Smooth muscle cell (in vitro differentiated cells): ENCODE measurements at regions not wholly inside any gene's neighbourhood (a gene's known extent, or its start where the extent isn't known, plus 50 kb on each side); places are given as distances from the start of the nearest gene placed in this dataset.
A peak's percentile ranks its signal among the peaks of the same experiment; 100 is the strongest.

Source experiments
- DNase-seq: peaks from one replicate; lab custom pipeline; 2025; ENCODE audit not compliant: unreplicated experiment; lab: John Stamatoyannopoulos, UW
- H2AFZ ChIP-seq: fragments of 200-600 bp; sonication (generic); 2 replicates; pipeline ENCODE4 v1.6.0; 2016; ENCODE audit warnings: antibody characterized with exemption, low read depth, mild to moderate bottlenecking
- H3F3A ChIP-seq: fragments of 200-600 bp; sonication (generic); 2 replicates; pipeline ENCODE4 v1.6.0; 2017; ENCODE audit warnings: antibody characterized with exemption, low read depth
- H3K27ac ChIP-seq: fragments of 200-600 bp; sonication (generic); 2 replicates; pipeline ENCODE4 v1.5.1; 2016; ENCODE audit warnings: low read depth, mild to moderate bottlenecking
- H3K27me3 ChIP-seq: fragments of 200-600 bp; sonication (generic); 2 replicates; pipeline ENCODE4 v1.6.1; 2016; ENCODE audit warnings: low read depth, mild to moderate bottlenecking
- H3K36me3 ChIP-seq: fragments of 200-600 bp; sonication (generic); 2 replicates; pipeline ENCODE4 v1.5.1; 2016; ENCODE audit warnings: low read depth
- H3K4me1 ChIP-seq: fragments of 200-600 bp; sonication (generic); 2 replicates; pipeline ENCODE4 v1.5.1; 2016; ENCODE audit warnings: low read depth
- H3K4me2 ChIP-seq: fragments of 200-600 bp; sonication (generic); 2 replicates; pipeline ENCODE4 v1.6.0; 2016; ENCODE audit warnings: mild to moderate bottlenecking
- H3K4me3 ChIP-seq: fragments of 200-600 bp; sonication (generic); 2 replicates; pipeline ENCODE4 v1.5.1; 2016; ENCODE audit warnings: mild to moderate bottlenecking
- H3K79me2 ChIP-seq: fragments of 200-600 bp; sonication (generic); 2 replicates; pipeline ENCODE4 v1.6.0; 2016; ENCODE audit warnings: low read depth, mild to moderate bottlenecking
- H3K9ac ChIP-seq: fragments of 200-600 bp; sonication (generic); 2 replicates; pipeline ENCODE4 v1.6.0; 2016; ENCODE audit warnings: low read depth
- H3K9me3 ChIP-seq: fragments of 200-600 bp; sonication (generic); replicated peaks from 2 replicates; pipeline ENCODE4 v1.5.1; 2016; ENCODE audit warnings: low read depth
- H4K20me1 ChIP-seq: fragments of 200-600 bp; sonication (generic); 2 replicates; pipeline ENCODE4 v1.6.0; 2016; ENCODE audit warnings: low read depth
- CTCF ChIP-seq: fragments of 200-600 bp; sonication (generic); IDR thresholded peaks from 2 replicates; pipeline ENCODE4 v1.5.1; 2017; ENCODE audit warnings: borderline replicate concordance, mild to moderate bottlenecking, antibody characterized with exemption; ENCODE audit not compliant: insufficient read depth, poor library complexity, severe bottlenecking
- WGBS: methylation state at CpG from one replicate; pipeline ENCODE4 v1.1.7; 2016; ENCODE audit warnings: low lambda C conversion rate; 5-methylcytosine and 5-hydroxymethylcytosine counted together

GRCh38 chr6:137414599-137414998 is 79.6 kb downstream of the OLIG3 start:
- H3K9ac ChIP-seq, result peak overlapping the region; percentile 40
- no peaks in the 10 kb centered on the region for H3K9me3 ChIP-seq
- no peaks in the 10 kb centered on the region for H4K20me1 ChIP-seq
- 68% methylated on average over 7 of the region's 7 CpGs for WGBS
- H3F3A ChIP-seq, result no peaks in the 10 kb centered on the region
- peaks cover 13% of the 10 kb centered on the region for H3K4me1 ChIP-seq
- no peak for TF ChIP-seq CTCF
- H2AFZ ChIP-seq, result peak overlapping the region; percentile 67
- DNase-seq, result no peak
- no peaks in the 10 kb centered on the region for H3K36me3 ChIP-seq
- no peak overlapping the region for H3K27ac ChIP-seq
- H3K4me3 ChIP-seq, result peak overlapping the region; percentile 51
- H3K4me2 ChIP-seq, result peak overlapping the region; percentile 81
- no peaks in the 10 kb centered on the region for H3K79me2 ChIP-seq
- H3K27me3 ChIP-seq, result peaks cover 9% of the 10 kb centered on the region

- no peak for TF ChIP-seq CTCF
- H3K4me1 ChIP-seq, result peaks cover 13% of the 10 kb centered on the region
- no peaks in the 10 kb centered on the region for H3K9me3 ChIP-seq
- no peaks in the 10 kb centered on the region for H3K79me2 ChIP-seq
- no peak overlapping the region for H3K4me3 ChIP-seq
- DNase-seq, result no peak
- H3F3A ChIP-seq, result no peaks in the 10 kb centered on the region
- H2AFZ ChIP-seq, result no peak overlapping the region
- H4K20me1 ChIP-seq, result no peaks in the 10 kb centered on the region
- peaks cover 9% of the 10 kb centered on the region for H3K27me3 ChIP-seq
- no peak overlapping the region for H3K9ac ChIP-seq
- no peak overlapping the region for H3K27ac ChIP-seq
- no peaks in the 10 kb centered on the region for H3K36me3 ChIP-seq
- 74% methylated on average over 3 of the region's 3 CpGs for WGBS
- H3K4me2 ChIP-seq, result no peak overlapping the region
Observed at GRCh38 chr6:137413482-137413881, 80.7 kb downstream of the OLIG3 start.

- WGBS, result 77% methylated on average over 4 of the region's 4 CpGs
- no peak for TF ChIP-seq CTCF
- no peaks in the 10 kb centered on the region for H3F3A ChIP-seq
Observed at GRCh38 chr6:137412562-137412961, 81.6 kb downstream of the OLIG3 start.

GRCh38 chr6:137409266-137409777 is 84.9 kb downstream of the OLIG3 start:
- Histone ChIP-seq H3K9me3 (no peaks in the 10 kb centered on the region), H3K4me1 (no peaks in the 10 kb centered on the region), H3K9ac (no peak overlapping the region), H4K20me1 (no peaks in the 10 kb centered on the region), H3K36me3 (no peaks in the 10 kb centered on the region), H2AFZ (no peak overlapping the region), H3K27ac (no peak overlapping the region), H3K27me3 (peaks cover 9% of the 10 kb centered on the region), H3K4me3 (no peak overlapping the region), H3K4me2 (no peak overlapping the region), H3F3A (no peaks in the 10 kb centered on the region), H3K79me2 (no peaks in the 10 kb centered on the region)
- WGBS, result 82% methylated on average over 2 of the region's 2 CpGs
- DNase-seq, result no peak
- TF ChIP-seq CTCF, result no peak

More at GRCh38 chr6:137412562-137412961, 81.6 kb downstream of the OLIG3 start:
- H2AFZ ChIP-seq, result no peak overlapping the region
- H3K4me2 ChIP-seq, result no peak overlapping the region
- H3K27ac ChIP-seq, result no peak overlapping the region
- no peaks in the 10 kb centered on the region for H3K79me2 ChIP-seq
- no peak overlapping the region for H3K9ac ChIP-seq
- DNase-seq, result no peak
- H3K27me3 ChIP-seq, result peaks cover 9% of the 10 kb centered on the region
- no peaks in the 10 kb centered on the region for H3K9me3 ChIP-seq
- H3K36me3 ChIP-seq, result no peaks in the 10 kb centered on the region
- peaks cover 13% of the 10 kb centered on the region for H3K4me1 ChIP-seq
- no peak overlapping the region for H3K4me3 ChIP-seq
- no peaks in the 10 kb centered on the region for H4K20me1 ChIP-seq
